ENCODE measurements at regions not wholly inside any gene's neighbourhood (a gene's known extent, or its start where the extent isn't known, plus 50 kb on each side); places are given as distances from the start of the nearest gene placed in this dataset.
"Not testable (repeated sequence)": the region's sequence is repeated elsewhere in the genome, so short reads cannot be mapped to it uniquely, and the experiment has no call there.

DNA sequence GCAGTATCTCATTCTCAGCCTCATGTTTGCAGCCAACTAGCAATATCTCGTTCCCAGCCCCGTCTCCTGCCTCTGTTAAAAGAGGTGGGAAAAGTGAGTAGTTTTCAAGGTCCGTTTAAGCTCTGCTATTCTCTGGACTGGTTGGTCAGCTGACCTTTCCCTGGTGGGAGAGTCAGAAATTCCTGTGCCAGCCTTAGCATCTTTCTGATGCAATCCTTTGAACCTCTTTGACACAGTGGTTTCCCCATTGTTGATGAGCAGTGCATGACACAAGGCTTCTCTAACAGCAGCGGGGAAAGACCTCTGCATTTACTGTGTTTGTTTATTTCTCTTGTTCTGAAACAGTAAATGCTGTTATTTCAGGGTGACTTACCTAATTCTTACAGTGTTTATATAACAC lies 74.6 kb downstream of the CDRT15L2 start:
- DNase-seq = peak; percentile 30
- H3K9me3 ChIP-seq (ENCODE audit: low read depth); H3K36me3 ChIP-seq (ENCODE audit: low read depth); H2AFZ ChIP-seq; H3K4me2 ChIP-seq (ENCODE audit: unreplicated experiment); H3K4me1 ChIP-seq (ENCODE audit: insufficient read depth); H3K27me3 ChIP-seq (replicated peaks; ENCODE audit: insufficient read depth); in situ Hi-C loops (cut with MboI); H3K79me2 ChIP-seq (ENCODE audit: insufficient read depth); H4K20me1 ChIP-seq (ENCODE audit: insufficient read depth); H3K9me2 ChIP-seq (ENCODE audit: insufficient read depth); H3K27ac ChIP-seq; H3K4me3 ChIP-seq; H3F3A ChIP-seq (ENCODE audit: insufficient read depth); H3K9ac ChIP-seq: not testable (repeated sequence)
- 22 to 25% methylated on average over 4 of the region's 4 CpGs for WGBS, 2 experiments (ENCODE audit: low coverage in 1 of 2, low lambda C conversion rate in 2 of 2, missing lambda C conversion rate in 2 of 2)

DNA sequence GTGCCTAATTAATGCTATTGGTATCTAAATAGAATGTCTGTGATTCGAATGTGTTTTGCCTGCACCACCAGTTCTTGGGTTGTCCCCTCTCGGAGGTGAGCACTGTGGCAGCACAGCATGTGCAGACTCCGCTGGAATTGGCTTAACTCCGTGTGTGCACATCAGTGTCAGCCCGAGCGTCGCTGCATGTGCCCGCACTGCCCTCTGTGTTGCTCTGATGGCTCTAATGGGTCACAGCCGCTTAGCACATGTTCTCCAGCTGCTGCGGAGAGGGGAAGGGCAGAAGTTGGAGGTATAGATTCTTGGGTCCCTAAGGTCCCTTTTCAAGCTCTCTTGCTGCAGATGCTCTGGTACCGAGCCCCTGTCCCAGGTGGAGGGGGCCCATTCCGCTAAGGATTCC lies 75.1 kb downstream of the CDRT15L2 start:
- H3K79me2 ChIP-seq (ENCODE audit: insufficient read depth); H3K9ac ChIP-seq; H3K9me2 ChIP-seq (ENCODE audit: insufficient read depth); H3K27me3 ChIP-seq (replicated peaks; ENCODE audit: insufficient read depth); H2AFZ ChIP-seq; H4K20me1 ChIP-seq (ENCODE audit: insufficient read depth); in situ Hi-C loops (cut with MboI); DNase-seq; H3K36me3 ChIP-seq (ENCODE audit: low read depth); H3F3A ChIP-seq (ENCODE audit: insufficient read depth); H3K9me3 ChIP-seq (ENCODE audit: low read depth); H3K4me3 ChIP-seq; H3K27ac ChIP-seq; H3K4me2 ChIP-seq (ENCODE audit: unreplicated experiment); H3K4me1 ChIP-seq (ENCODE audit: insufficient read depth): not testable (repeated sequence)
- 13 to 24% methylated on average over 5 to 11 of the region's 12 CpGs for WGBS, 2 experiments (ENCODE audit: low coverage in 1 of 2, low lambda C conversion rate in 2 of 2, missing lambda C conversion rate in 2 of 2)

DNA sequence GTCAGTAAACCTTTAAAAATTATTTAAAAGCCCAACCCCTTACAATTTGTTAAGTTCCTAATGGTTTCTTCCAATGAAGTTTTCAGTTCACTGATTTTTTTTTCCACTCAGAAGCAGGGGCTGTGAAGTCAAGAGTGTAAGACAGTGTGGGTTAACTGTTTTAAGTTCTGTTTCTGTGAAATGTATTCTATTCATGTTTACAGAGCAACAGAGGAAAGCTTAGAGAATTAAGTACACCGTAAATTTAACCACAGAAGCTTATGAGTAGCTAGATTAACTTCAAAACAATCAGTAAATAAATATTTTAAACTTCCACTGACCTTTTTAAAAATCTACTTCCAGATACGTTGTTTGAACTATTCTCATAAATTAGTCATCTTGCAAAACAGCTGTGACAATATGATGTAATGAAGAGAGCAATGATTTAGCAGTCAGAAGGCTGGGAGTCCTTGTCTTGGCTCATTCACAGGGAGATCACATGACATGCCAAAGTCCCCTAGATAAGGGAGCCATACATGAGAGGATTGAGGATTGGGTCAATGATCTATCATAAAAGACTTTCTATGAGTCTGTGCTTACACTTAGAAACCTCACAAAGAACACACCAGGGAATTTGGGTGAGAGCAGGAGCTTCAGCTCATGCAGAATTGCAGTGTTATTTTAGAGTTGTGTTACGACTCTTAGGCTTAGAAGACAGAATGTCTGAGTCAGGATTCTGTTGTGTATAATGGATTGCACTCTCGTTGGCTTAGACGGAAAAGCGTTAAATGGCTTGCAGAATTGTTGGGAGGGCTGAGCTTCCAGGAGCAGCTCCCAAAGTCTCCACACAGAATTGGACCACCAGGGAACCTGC lies 85.8 kb downstream of the CDRT15L2 start:
- H2AFZ ChIP-seq; H3K9me3 ChIP-seq (ENCODE audit: low read depth); H3K9me2 ChIP-seq (ENCODE audit: insufficient read depth); H3K27ac ChIP-seq; H3K4me2 ChIP-seq (ENCODE audit: unreplicated experiment); DNase-seq; H3K4me1 ChIP-seq (ENCODE audit: insufficient read depth); H4K20me1 ChIP-seq (ENCODE audit: insufficient read depth); H3F3A ChIP-seq (ENCODE audit: insufficient read depth); H3K9ac ChIP-seq; H3K4me3 ChIP-seq; H3K79me2 ChIP-seq (ENCODE audit: insufficient read depth); in situ Hi-C loops (cut with MboI); H3K36me3 ChIP-seq (ENCODE audit: low read depth); H3K27me3 ChIP-seq (replicated peaks; ENCODE audit: insufficient read depth): not testable (repeated sequence)
- WGBS, 2 experiments (ENCODE audit: low coverage in 1 of 2, low lambda C conversion rate in 2 of 2, missing lambda C conversion rate in 2 of 2) = 0 to 4% methylated on average over 5 to 6 of the region's 6 CpGs

DNA sequence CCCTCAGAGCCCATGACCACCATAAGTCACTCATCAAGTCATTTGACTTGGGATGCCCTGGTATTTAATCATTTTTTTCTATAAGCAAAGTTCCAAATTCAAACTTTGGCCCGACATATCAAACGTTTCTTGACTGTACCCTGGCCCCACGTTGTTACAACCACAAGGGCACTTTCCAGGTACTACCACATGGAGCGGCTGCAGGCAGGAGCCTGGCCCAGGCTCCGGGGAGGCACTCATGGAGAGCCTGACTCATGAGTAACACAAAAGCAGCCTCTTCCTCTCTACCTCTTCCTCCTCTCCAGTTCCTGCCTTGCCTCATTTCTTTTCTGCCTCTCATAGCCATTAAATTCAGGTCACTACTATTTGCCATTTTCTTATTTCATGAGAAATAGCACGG lies 87.2 kb downstream of the CDRT15L2 start:
- H3K27ac ChIP-seq; H3K9me2 ChIP-seq (ENCODE audit: insufficient read depth); H2AFZ ChIP-seq; H3K9ac ChIP-seq; H3K4me1 ChIP-seq (ENCODE audit: insufficient read depth); in situ Hi-C loops (cut with MboI); H3K36me3 ChIP-seq (ENCODE audit: low read depth); H3K79me2 ChIP-seq (ENCODE audit: insufficient read depth); H3F3A ChIP-seq (ENCODE audit: insufficient read depth); H3K4me2 ChIP-seq (ENCODE audit: unreplicated experiment); H3K9me3 ChIP-seq (ENCODE audit: low read depth); H3K27me3 ChIP-seq (replicated peaks; ENCODE audit: insufficient read depth); H3K4me3 ChIP-seq; H4K20me1 ChIP-seq (ENCODE audit: insufficient read depth): not testable (repeated sequence)
- WGBS, 2 experiments (ENCODE audit: low coverage in 1 of 2, low lambda C conversion rate in 2 of 2, missing lambda C conversion rate in 2 of 2) = 54 to 55% methylated on average over 5 to 6 of the region's 6 CpGs
- DNase-seq = peak; percentile 46

DNA sequence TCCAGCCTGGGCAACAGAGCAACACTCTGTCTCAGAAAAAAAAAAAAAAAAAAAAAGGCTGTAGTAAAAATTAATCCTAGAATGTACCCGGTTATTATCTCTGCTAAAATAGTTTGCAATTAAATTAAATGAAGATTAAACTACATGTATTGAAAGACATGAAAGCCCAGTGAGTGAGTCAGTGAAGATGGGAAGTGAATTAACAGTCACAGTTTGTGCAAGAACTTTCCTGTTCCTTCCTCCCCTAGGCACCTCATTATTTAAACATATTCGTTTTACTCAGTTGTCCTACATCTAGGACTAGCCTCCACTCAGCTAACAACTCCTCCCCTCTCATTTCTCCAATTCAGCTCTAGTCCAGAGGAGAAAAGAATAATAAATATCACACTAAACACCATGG lies 88.2 kb downstream of the CDRT15L2 start:
- H3K36me3 ChIP-seq (ENCODE audit: low read depth); H3K4me2 ChIP-seq (ENCODE audit: unreplicated experiment); H3K9me3 ChIP-seq (ENCODE audit: low read depth); H4K20me1 ChIP-seq (ENCODE audit: insufficient read depth); in situ Hi-C loops (cut with MboI); H3K27ac ChIP-seq; H3K9ac ChIP-seq; H3K9me2 ChIP-seq (ENCODE audit: insufficient read depth); H3K4me3 ChIP-seq; H2AFZ ChIP-seq; H3K27me3 ChIP-seq (replicated peaks; ENCODE audit: insufficient read depth); H3K79me2 ChIP-seq (ENCODE audit: insufficient read depth); DNase-seq; H3F3A ChIP-seq (ENCODE audit: insufficient read depth); H3K4me1 ChIP-seq (ENCODE audit: insufficient read depth): not testable (repeated sequence)
- WGBS, 2 experiments (ENCODE audit: low coverage in 1 of 2, low lambda C conversion rate in 2 of 2, missing lambda C conversion rate in 2 of 2) = 10 to 42% methylated on average over 2 of the region's 2 CpGs

DNA sequence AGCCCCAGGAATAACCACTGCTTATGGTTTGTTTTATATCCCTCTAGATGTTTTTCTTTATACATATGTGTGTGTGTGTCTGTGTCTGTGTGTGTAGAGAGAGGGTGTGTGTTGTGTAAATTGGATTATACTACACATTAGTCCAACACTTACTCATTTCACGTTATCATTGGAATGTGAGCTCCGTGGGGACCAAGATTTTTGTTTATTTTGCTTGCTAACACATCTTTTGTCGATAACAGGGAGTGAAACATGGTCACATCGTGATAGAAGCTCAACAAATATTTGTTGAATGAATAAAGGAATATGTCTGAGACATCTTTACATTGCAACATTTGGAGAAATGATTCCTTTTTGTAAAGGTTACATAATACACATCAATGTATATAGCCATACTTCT lies 88.8 kb downstream of the CDRT15L2 start:
- H3K9me2 ChIP-seq (ENCODE audit: insufficient read depth); H3K4me3 ChIP-seq; in situ Hi-C loops (cut with MboI); H3K79me2 ChIP-seq (ENCODE audit: insufficient read depth); H3K4me1 ChIP-seq (ENCODE audit: insufficient read depth); DNase-seq; H3K9me3 ChIP-seq (ENCODE audit: low read depth); H4K20me1 ChIP-seq (ENCODE audit: insufficient read depth); H2AFZ ChIP-seq; H3K4me2 ChIP-seq (ENCODE audit: unreplicated experiment); H3K27ac ChIP-seq; H3K36me3 ChIP-seq (ENCODE audit: low read depth); H3F3A ChIP-seq (ENCODE audit: insufficient read depth); H3K9ac ChIP-seq; H3K27me3 ChIP-seq (replicated peaks; ENCODE audit: insufficient read depth): not testable (repeated sequence)
- 19 to 21% methylated on average over 4 of the region's 4 CpGs for WGBS, 2 experiments (ENCODE audit: low coverage in 1 of 2, low lambda C conversion rate in 2 of 2, missing lambda C conversion rate in 2 of 2)

DNA sequence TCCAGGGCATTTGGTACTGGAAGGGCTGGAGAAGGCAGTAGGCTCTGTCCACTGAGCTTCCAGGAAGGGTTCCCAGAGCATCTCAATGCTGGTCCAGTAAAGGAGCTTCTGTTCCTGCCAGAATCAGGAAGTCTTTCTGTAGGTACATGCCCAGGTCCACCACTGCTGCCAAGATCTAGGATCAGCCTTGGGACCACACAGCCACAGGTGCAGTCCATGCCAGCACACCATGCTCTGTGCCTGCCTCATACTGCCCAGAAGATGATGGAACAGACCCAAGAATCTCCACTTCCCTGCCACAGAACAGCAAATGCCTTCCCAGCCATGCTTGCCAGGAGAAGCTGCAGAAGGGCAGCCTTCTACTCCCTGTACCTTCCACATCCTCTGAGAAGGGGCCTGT lies 89.3 kb downstream of the CDRT15L2 start:
- H3K27ac ChIP-seq; H3K4me3 ChIP-seq; H3F3A ChIP-seq (ENCODE audit: insufficient read depth); H3K4me1 ChIP-seq (ENCODE audit: insufficient read depth); H3K36me3 ChIP-seq (ENCODE audit: low read depth); H3K9me3 ChIP-seq (ENCODE audit: low read depth); H3K4me2 ChIP-seq (ENCODE audit: unreplicated experiment); DNase-seq; H3K27me3 ChIP-seq (replicated peaks; ENCODE audit: insufficient read depth); H3K9ac ChIP-seq; H3K79me2 ChIP-seq (ENCODE audit: insufficient read depth); in situ Hi-C loops (cut with MboI); H3K9me2 ChIP-seq (ENCODE audit: insufficient read depth); H2AFZ ChIP-seq; H4K20me1 ChIP-seq (ENCODE audit: insufficient read depth): not testable (repeated sequence)

DNA sequence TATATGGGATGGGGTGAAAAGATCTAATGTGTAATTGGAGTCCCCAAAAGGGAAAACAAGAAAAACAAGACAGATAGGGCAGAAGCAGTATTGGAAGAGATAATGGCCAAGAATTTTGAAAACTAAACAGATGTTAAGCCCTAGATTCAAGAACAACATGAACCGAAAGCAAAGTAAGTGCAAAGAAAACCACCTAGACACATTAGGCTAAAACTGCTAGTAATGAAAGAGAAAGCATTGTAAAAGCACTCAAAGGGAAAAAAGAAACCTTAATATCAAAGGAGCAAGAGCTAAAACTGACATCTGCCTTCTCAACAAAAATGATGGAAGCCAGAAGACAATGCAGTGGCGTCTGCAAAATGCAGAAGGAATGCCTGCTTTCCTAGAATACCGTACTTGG lies 91.0 kb downstream of the CDRT15L2 start:
- not testable (repeated sequence) for H4K20me1 ChIP-seq (ENCODE audit: insufficient read depth); H3K4me2 ChIP-seq (ENCODE audit: unreplicated experiment)

More for the DNA sequence above, 91.0 kb downstream of the CDRT15L2 start:
- H3K27ac ChIP-seq; H3K9me2 ChIP-seq (ENCODE audit: insufficient read depth); H3K36me3 ChIP-seq (ENCODE audit: low read depth); H3F3A ChIP-seq (ENCODE audit: insufficient read depth); H3K79me2 ChIP-seq (ENCODE audit: insufficient read depth); H3K9me3 ChIP-seq (ENCODE audit: low read depth); H3K4me3 ChIP-seq; H3K4me1 ChIP-seq (ENCODE audit: insufficient read depth); H2AFZ ChIP-seq; H3K9ac ChIP-seq; H3K27me3 ChIP-seq (replicated peaks; ENCODE audit: insufficient read depth); in situ Hi-C loops (cut with MboI); DNase-seq: not testable (repeated sequence)
- 17% methylated on average over 1 of the region's 3 CpGs; no CpG with 5 or more reads in 1 of the 2 experiments for WGBS, 2 experiments (ENCODE audit: low coverage in 1 of 2, low lambda C conversion rate in 2 of 2, missing lambda C conversion rate in 2 of 2)

All from GM23248 (cell line).